ENCODE measurements at regions not wholly inside any gene's neighbourhood (a gene's known extent, or its start where the extent isn't known, plus 50 kb on each side); places are given as distances from the start of the nearest gene placed in this dataset.

GRCh38 chr6:44503471-44503870, 116.0 kb downstream of the CDC5L start:
- TF ChIP-seq YY1 (IDR thresholded peaks at IDR 0.05; ENCODE audit: low read depth): no peak
- TF ChIP-seq TAF1 (IDR thresholded peaks at IDR 0.05; ENCODE audit: low read depth): no peak
- TF ChIP-seq FOXM1 (IDR thresholded peaks at IDR 0.05; ENCODE audit: borderline replicate concordance, low read depth): no peak
- TF ChIP-seq EGR1 (IDR thresholded peaks at IDR 0.05): no peak
- TF ChIP-seq, protein P1, sequence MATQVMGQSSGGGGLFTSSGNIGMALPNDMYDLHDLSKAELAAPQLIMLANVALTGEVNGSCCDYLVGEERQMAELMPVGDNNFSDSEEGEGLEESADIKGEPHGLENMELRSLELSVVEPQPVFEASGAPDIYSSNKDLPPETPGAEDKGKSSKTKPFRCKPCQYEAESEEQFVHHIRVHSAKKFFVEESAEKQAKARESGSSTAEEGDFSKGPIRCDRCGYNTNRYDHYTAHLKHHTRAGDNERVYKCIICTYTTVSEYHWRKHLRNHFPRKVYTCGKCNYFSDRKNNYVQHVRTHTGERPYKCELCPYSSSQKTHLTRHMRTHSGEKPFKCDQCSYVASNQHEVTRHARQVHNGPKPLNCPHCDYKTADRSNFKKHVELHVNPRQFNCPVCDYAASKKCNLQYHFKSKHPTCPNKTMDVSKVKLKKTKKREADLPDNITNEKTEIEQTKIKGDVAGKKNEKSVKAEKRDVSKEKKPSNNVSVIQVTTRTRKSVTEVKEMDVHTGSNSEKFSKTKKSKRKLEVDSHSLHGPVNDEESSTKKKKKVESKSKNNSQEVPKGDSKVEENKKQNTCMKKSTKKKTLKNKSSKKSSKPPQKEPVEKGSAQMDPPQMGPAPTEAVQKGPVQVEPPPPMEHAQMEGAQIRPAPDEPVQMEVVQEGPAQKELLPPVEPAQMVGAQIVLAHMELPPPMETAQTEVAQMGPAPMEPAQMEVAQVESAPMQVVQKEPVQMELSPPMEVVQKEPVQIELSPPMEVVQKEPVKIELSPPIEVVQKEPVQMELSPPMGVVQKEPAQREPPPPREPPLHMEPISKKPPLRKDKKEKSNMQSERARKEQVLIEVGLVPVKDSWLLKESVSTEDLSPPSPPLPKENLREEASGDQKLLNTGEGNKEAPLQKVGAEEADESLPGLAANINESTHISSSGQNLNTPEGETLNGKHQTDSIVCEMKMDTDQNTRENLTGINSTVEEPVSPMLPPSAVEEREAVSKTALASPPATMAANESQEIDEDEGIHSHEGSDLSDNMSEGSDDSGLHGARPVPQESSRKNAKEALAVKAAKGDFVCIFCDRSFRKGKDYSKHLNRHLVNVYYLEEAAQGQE (IDR thresholded peaks at IDR 0.05; ENCODE audit: low read depth): no peak
- TF ChIP-seq, protein P2, sequence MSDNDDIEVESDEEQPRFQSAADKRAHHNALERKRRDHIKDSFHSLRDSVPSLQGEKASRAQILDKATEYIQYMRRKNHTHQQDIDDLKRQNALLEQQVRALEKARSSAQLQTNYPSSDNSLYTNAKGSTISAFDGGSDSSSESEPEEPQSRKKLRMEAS (IDR thresholded peaks at IDR 0.05): no peak
- no peak for TF ChIP-seq CREB1 (IDR thresholded peaks at IDR 0.05; ENCODE audit: low read depth)
